AML-193 (cell line): ENCODE measurements at regions not wholly inside any gene's neighbourhood (a gene's known extent, or its start where the extent isn't known, plus 50 kb on each side); places are given as distances from the start of the nearest gene placed in this dataset.
"Not testable (repeated sequence)": the region's sequence is repeated elsewhere in the genome, so short reads cannot be mapped to it uniquely, and the experiment has no call there.

Experiments used
- DNase-seq, 2 experiments: peaks; one replicate each; lab custom pipeline; 2025; lab: John Stamatoyannopoulos, UW

- no peak for DNase-seq
These were observed 357.2 kb downstream of the DLEU7 start for GRCh38 chr13:50485979-50486935.

GRCh38 chr13:50493683-50494082, 349.8 kb downstream of the DLEU7 start:
- DNase-seq: no peak

GRCh38 chr13:50494138-50494537, 349.4 kb downstream of the DLEU7 start:
- peak; percentile 18 to 23 for DNase-seq

- DNase-seq: not testable (repeated sequence)
These were observed 340.3 kb downstream of the DLEU7 start for GRCh38 chr13:50503212-50503611.

DNA sequence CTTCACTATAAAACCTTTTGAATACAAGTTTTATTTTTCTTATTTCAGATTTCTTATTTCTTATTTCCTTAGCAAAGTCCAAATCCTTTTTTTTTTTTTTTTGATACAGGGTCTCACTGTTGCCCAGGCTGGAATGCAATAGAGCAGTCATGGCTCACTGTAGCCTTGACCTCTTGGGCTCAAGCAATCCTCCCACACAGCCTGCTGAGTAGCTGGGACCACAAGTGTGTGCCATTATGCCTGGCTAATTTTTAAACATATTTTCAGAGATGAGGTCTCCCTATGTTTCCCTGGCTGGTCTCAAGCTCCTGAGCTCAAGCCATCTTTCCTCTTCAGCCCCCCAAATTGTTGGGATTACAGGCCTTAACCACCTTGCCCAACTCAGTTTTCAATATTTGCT, 334.3 kb downstream of the DLEU7 start:
- DNase-seq: no peak

- DNase-seq: no peak
These were observed 333.6 kb downstream of the DLEU7 start for GRCh38 chr13:50509771-50510441.

- DNase-seq: not testable (repeated sequence)
These were observed 332.5 kb downstream of the DLEU7 start for GRCh38 chr13:50510885-50511545.

DNA sequence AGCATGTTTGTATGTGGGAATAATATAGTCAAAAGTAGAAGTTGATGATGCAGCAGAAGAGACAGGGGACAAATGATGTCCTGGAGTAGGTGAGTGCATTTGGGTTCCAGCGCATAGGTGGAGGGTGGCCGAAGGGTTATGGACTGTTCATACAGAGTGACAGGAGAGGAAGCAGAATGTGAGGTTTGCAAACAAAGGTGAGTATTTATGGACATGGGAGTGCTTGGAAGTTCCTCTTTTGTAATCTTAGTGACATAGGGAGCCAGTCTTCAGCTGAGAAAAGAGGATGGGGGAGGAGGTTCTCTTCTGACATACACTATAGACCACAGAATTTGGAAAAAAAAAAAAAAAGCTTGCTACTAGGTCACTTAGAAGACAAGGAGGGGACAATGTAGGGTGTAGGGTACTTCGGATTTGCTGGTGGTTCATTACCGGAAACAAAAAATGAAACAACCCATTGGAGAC, 331.6 kb downstream of the DLEU7 start:
- DNase-seq: peak; percentile 77 to 80

DNA sequence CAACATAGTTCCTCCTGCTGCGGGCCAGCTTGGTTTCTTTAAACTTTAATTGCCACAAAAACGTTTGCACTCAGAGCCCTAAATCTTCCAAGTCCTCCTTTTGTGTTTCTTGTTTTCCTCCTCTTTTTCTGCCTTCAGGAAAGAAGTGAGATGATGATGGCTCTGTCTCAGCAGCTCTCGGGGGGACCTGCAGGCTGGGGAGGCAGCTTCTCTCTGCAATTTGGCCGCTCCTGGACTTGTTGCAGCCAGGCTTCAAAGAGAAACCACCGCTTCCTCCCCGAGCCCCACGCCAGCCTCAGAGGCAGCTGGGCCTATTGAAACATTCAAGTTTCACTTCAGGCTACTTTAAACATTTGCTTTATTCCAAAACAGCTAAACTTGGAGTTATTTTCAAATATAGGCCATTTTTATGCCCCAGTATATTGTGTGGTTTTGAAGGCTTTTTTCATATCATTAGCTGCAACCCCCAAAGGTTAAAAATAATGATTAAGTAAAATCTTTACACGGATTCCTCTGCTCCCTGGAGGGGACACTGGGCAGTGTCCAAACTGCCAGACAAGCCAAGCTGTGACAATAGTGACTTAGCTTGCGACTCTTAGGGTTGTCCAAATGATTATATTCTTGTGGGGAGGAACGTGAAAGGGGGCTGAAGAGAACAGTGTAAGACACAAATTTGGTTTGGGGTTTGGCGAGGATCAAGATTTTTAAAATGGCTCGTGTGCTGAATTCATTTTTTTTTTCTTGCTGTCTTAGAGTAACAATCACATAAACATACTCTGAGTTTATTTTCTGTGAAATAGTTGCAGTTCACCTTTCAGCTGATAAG, 330.8 kb downstream of the DLEU7 start:
- DNase-seq: peak; percentile 73 to 81

- no peak for DNase-seq
These were observed 330.1 kb downstream of the DLEU7 start for GRCh38 chr13:50513300-50513877.

DNA sequence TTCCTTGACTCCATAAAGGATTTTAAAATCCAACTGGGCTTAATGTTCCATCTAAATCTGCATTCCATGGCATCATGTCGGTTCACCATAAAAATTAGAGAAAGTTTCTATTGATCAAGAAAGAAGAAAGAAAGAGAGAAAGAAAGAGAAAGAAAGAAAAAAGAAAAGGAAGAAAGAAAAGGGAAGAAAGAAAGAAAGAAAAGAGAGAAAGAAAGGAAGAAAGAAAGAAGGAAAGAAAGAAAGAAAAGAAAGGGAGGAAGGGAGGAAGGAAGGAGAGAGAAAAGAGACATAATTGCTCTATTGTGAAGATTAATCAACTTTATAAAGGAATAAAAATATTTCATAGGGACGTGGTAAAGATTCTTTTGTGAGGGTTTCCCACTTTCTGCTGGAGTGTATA, 329.2 kb downstream of the DLEU7 start:
- DNase-seq: no peak

GRCh38 chr13:50518131-50518530, 325.4 kb downstream of the DLEU7 start:
- DNase-seq: no peak

GRCh38 chr13:50518781-50519201, 324.7 kb downstream of the DLEU7 start:
- no peak for DNase-seq

DNA sequence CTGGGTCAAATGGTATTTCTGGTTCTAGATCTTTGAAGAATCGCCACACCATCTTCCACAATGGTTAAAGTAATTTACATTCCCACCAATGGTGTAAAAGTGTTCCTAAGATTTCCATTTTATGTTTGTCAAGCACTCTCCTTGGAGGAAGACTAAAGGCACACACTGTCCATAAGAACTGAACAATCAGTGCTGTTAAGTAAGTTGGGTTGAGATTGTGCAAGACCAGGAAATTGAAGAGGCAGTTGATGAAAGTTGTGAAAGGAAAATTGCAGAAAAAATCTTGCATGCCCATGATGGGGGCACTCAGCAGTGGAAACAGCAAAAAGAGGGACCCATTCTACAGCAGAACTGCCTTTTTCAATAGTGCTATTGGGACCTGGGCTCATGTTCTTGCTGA, 323.6 kb downstream of the DLEU7 start:
- peak; percentile 27 to 35 for DNase-seq

DNA sequence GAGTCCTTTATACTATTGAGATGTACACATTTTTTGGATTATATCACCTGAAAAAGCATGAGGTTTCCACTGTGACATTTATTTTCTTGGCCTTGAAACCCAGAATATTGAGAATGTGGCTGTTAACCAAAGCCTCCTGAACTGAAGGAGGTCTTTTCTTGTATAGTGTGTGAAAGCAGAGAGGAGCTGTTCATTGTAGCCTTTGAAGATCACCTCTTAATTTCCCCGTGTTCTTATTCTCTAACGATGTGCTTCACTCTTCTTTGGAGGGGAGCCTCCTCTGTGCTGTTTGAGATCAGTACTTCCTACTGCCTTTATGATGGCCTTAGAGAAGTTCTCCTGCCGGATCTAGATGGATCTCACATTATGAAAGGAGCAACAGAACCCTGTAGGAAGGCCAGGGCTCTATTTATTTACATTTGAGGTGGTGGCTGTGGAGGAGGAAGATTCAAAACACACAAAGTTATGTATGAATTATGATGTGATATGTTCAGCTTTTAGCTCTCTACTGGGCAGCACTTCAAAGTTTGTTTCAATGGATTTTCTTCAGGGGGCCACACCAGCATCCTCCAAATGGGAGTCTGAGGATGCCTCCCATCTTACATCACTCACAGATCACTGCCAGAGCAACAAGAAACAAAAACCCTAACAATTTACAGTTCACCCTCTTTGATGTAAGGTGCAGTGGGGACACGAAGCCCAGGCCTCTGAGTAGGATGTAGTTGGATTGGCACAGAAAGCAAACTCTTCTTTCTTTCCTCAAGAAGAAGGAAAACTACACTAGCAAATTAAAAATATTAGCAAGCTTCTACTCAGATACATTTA, 322.3 kb downstream of the DLEU7 start:
- DNase-seq: no peak

GRCh38 chr13:50521831-50522149, 321.7 kb downstream of the DLEU7 start:
- no peak for DNase-seq

DNA sequence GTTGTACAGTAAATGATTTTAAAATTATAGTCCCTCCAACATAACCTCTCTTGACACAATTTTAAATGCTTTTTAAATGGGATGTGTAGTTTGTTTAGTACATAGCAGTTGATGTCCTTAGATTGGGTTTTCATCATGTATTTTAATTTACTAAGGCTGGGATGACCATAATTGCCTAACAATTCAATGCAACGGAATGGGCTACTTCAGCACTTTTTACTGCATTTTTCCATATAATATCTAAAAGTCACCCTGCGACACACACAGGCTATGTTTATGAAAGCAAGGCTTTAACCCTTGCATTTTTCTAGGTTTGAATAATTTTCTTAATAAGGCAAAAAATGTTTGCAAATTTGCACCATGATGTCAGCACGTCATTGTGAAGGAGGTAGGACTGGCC, 321.0 kb downstream of the DLEU7 start:
- no peak for DNase-seq

- DNase-seq: no peak
These were observed 320.2 kb downstream of the DLEU7 start for GRCh38 chr13:50523307-50523706.

DNA sequence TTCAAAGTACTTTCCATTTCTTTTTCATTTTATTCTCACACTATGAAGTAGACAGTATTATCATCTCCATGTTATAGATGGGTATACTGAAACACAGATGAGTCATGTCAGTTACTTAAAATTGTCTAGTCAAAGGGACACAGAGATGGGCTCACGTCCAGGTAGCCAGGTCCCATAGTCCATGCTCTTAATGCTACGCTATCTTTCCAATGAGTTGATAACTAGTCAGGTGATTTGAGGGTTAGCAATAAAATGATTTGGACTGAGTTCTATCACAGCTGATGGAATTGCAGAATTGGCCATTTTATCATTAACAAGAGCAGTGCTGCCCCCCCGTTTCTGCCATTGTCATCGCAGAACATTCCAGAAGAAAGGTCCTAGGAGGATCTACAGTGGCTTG, 318.9 kb downstream of the DLEU7 start:
- no peak for DNase-seq

DNA sequence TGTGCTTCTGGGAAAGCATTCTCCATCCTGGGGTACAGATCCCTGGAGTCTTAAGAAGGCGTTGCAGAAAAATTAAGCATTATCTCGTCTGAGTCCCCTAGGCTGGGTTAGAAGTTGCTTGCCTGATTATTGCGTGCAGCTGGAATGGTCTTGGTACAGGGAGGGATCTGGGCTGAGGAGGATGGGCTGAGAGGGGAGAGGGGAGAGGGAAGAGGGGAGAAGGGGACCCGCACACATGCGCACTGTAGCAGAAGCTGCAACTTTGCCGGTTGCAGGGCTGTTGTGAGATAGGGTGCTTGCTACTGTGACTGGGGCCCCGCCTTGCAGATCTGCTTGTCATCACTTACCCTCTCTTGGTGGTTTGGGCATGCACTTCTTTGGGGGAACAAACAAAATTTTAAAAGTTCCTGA, 316.8 kb downstream of the DLEU7 start:
- no peak for DNase-seq

DNA sequence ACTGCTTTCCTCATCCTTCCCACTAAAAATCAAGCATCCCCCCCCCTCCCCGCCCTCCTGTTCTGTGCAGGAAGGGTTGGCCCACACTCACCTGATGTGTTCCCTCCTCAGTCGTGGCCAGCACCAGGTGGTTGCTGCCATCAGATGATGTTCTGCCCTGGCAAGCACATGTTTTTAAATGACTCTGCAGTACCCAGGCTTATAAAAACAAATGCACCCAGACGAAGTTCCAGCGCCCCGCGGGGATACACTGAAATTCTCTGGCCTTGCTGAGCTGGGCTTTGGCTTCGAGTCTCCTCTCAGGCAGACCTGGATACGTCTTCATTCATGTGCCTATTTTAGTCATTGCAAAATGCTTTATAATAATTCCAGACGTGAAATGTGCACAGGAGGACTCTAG, 316.3 kb downstream of the DLEU7 start:
- DNase-seq: no peak
